ENCODE measurements at regions not wholly inside any gene's neighbourhood (a gene's known extent, or its start where the extent isn't known, plus 50 kb on each side); places are given as distances from the start of the nearest gene placed in this dataset.

- Histone ChIP-seq H3K36me3 (peaks cover 7% of the 10 kb centered on the region), H3K27ac (no peak overlapping the region)
- TF ChIP-seq CTCF (IDR thresholded peaks at IDR 0.05), result no peak
These were observed 76.6 kb downstream of the SOD2 start for GRCh38 chr6:159616456-159616855.

DNA sequence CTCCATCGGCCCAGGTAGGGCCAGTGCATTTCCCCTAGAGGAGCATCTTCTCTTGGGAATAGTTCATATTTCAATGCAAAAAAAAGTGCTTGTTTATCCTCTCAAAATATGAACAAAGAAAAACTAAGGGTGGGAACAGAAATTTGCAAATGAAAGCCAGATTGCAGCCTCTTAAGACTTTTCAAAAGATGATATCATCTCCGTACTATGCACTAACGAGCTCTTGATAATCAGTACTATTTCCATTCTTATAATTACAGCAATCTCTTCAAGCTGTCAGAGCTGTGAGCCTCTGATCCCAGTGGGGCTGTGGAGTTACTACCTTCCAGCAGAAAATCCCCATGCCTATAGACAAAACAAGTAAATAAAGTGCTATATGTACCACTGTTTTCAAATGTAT lies 77.1 kb downstream of the SOD2 start:
- no peak for TF ChIP-seq CTCF (IDR thresholded peaks at IDR 0.05)
- no peak overlapping the region for H3K27ac ChIP-seq
- no peaks in the 10 kb centered on the region for H3K27me3 ChIP-seq
- no peak overlapping the region for H3K4me3 ChIP-seq
- no peaks in the 10 kb centered on the region for H3K4me1 ChIP-seq
- peaks cover 7% of the 10 kb centered on the region for H3K36me3 ChIP-seq
- H3K9me3 ChIP-seq, result peaks cover 0 to 22% of the 10 kb centered on the region in 2 donors
- no peak for DNase-seq (ENCODE audit: low spot score)

More at GRCh38 chr6:159616456-159616855, 76.6 kb downstream of the SOD2 start:
- Histone ChIP-seq H3K27me3 (no peaks in the 10 kb centered on the region), H3K4me3 (no peak overlapping the region), H3K9me3 (peaks cover 0 to 22% of the 10 kb centered on the region in 2 donors), H3K4me1 (no peaks in the 10 kb centered on the region)
- no peak for DNase-seq (ENCODE audit: low spot score)

DNA sequence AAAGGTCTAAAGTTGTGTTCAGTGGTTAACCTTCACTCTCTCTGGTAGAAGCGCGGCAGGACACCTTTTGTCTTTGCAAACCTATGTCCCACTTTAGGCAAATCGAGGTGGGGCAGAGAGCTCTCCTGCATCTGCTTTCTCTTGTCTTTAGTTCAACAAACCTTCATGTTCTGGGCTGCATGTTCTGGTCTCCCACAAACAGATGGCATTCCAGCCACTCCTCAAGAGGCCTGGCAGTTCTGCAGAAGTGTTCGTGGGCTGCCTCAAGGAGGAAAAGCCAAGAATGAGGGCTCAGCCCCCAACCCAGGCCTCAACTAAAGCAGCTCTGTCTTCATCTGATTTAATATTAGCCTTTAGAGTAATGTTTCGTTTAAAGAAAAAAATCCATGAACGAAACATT lies 82.2 kb downstream of the SOD2 start:
- DNase-seq (ENCODE audit: low spot score), result no peak
- H3K4me1 ChIP-seq, result no peaks in the 10 kb centered on the region
- no peaks in the 10 kb centered on the region for H3K36me3 ChIP-seq
- H3K27ac ChIP-seq, result no peak overlapping the region
- H3K9me3 ChIP-seq, result peaks cover 0 to 10% of the 10 kb centered on the region in 2 donors
- TF ChIP-seq CTCF (IDR thresholded peaks at IDR 0.05), result no peak
- no peak overlapping the region for H3K4me3 ChIP-seq
- no peaks in the 10 kb centered on the region for H3K27me3 ChIP-seq

- no peak overlapping the region for H3K27ac ChIP-seq
- peaks cover 0 to 7% of the 10 kb centered on the region in 2 donors for H3K9me3 ChIP-seq
- no peak for TF ChIP-seq CTCF (IDR thresholded peaks at IDR 0.05)
- H3K36me3 ChIP-seq, result no peaks in the 10 kb centered on the region
- H3K27me3 ChIP-seq, result no peaks in the 10 kb centered on the region
- H3K4me3 ChIP-seq, result no peak overlapping the region
- no peaks in the 10 kb centered on the region for H3K4me1 ChIP-seq
- DNase-seq (ENCODE audit: low spot score), result no peak
These were observed 83.3 kb downstream of the SOD2 start for GRCh38 chr6:159609652-159610178.

DNA sequence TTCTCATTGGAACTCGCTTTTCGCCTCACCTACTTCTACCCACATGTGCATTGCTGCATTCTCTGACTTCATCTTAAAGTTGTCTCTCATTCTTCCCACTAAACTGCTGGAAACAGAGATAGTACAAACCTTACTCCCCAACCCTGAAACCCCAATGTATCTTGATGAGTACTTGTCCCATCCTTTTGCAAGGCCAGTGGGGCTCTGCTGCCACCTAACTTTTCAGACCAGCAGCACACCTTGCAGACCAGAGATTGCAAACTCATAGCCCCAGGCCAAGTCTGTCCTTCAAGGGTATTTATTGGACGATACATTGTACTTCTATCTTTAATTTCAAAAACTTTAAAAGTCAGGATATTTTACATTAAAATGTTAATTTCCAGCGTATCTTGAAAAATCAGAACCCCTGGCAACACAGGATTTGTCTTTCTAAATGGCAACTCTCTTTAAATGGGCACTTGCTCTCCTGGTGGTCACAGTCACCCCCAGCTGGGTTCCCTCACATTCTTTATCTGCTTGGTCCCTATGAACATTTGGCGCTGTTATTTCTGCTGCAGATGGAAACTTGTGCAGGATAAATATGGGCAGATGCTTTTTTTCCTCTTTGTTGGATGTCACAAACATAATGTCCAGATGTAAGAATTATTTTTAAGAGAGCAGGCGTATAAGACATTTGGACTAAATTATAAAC lies 83.9 kb downstream of the SOD2 start:
- Histone ChIP-seq H3K27me3 (no peaks in the 10 kb centered on the region), H3K4me1 (no peaks in the 10 kb centered on the region), H3K9me3 (peaks cover 0 to 5% of the 10 kb centered on the region in 2 donors), H3K36me3 (no peaks in the 10 kb centered on the region), H3K27ac (no peak overlapping the region), H3K4me3 (no peak overlapping the region)
- peak in 1 of 2 donors; percentile 30 for TF ChIP-seq CTCF (IDR thresholded peaks at IDR 0.05)
- no peak for DNase-seq (ENCODE audit: low spot score)

DNA sequence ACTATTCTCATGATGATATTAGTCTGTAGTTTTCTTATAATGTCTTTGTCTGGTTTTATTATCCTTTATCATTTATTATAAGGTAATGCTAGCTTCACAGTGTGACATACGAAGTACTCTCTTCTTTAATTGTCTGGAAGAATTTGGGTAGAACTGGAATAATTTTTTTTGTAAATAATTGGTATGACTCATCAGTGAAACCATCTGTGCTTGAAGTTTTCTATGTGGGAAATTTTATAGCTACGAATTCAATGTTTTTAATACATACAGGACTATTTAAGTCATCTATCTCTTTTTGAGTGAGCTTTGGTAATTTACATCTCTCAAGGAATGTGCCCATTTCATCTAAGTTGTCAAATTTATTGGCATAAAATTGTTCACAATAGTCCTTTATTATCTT lies 86.3 kb downstream of the SOD2 start:
- Histone ChIP-seq H3K27ac (no peak overlapping the region), H3K36me3 (no peaks in the 10 kb centered on the region), H3K4me1 (no peaks in the 10 kb centered on the region), H3K9me3 (peaks cover 0 to 5% of the 10 kb centered on the region in 2 donors), H3K4me3 (no peak overlapping the region), H3K27me3 (no peaks in the 10 kb centered on the region)
- DNase-seq (ENCODE audit: low spot score), result no peak
- no peak for TF ChIP-seq CTCF (IDR thresholded peaks at IDR 0.05)

Data from right atrium auricular region (tissue), 2 donors.